T1000 (cell line): ENCODE measurements at regions not wholly inside any gene's neighbourhood (a gene's known extent, or its start where the extent isn't known, plus 50 kb on each side); places are given as distances from the start of the nearest gene placed in this dataset.
A peak's percentile ranks its signal among the peaks of the same experiment; 100 is the strongest.

Experiments used
- DNase-seq: peaks from one replicate; lab custom pipeline; 2025; ENCODE audit warnings: mixed read lengths; lab: John Stamatoyannopoulos, UW

- no peak for DNase-seq
Observed at GRCh38 chr2:24439971-24440340, 51.1 kb upstream of the NCOA1 start.

DNA sequence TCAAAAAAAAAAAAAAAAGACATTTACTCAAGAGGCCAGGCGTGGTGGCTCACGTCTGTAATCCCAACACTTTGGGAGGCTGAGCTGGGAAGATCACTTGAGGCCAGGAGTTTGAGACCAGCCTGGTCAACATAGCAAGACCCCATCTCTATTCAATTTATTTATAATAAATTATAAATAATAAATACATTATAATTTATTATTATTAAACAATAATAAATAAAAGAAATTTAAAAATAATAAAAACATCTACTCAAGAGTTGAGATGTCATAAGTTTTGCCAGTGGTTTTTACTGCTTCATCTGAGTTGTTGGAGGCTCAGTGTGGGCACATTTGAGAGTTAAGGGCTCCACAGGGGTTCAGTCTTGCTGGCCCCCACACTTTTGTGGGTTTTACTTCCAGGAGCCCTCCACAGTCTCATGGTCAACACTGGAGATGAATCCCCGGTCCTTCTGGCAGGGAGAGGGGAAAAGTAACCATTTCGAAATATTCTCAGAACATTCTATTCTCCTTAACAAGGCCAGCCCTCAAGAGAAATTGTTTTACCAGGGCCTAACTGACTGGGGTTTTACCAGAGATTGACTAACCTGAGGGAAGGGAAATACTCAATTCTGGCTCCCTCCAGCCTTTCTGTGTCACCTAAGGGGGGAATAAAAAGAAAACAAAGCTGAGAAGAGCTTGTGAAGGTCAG, 51.6 kb upstream of the NCOA1 start:
- DNase-seq: no peak

GRCh38 chr2:24438106-24438505, 52.9 kb upstream of the NCOA1 start:
- no peak for DNase-seq

- no peak for DNase-seq
Observed at GRCh38 chr2:24435391-24436316, 55.4 kb upstream of the NCOA1 start.

- DNase-seq: no peak
Observed at GRCh38 chr2:24434541-24434940, 56.5 kb upstream of the NCOA1 start.

DNA sequence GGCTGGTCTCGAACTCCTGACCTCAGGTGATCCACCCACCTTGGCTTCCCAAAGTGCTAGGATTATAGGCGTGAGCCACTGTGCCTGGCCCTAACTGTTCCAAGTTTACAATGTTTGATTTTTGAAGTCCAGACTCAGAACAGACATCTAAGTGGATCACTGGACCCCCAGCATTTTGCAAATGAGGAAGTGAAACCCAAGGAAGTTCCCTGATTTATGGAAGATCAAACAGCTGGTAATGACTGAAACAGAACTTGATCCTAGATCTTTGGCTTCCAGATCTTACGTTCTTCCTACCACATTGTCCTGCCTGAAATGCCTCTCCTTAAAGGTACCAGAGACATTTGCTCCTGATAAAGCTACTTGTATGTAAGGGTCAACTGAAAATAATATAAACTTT, 58.3 kb upstream of the NCOA1 start:
- DNase-seq: no peak

GRCh38 chr2:24432121-24432520, 58.9 kb upstream of the NCOA1 start:
- DNase-seq: no peak

GRCh38 chr2:24429197-24430074, 61.6 kb upstream of the NCOA1 start:
- DNase-seq: no peak

DNA sequence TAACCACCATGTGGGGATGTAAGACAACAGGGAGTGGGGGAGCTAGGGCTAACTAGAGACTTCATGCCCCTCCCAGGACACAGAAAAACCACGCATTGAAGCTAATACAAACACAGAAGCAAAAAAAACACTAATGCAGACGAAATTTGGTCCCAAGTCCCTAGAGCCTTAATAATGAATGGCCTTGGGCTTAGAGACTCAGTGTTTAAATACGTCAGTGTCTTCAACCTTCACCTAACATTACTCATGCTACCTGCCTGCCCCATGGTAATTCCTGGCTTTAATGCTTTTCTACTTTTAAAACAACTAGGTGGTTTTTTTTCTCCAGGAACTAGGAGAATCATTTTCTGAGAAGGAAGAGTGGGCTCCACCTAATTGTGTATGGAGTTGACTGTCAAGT, 64.1 kb upstream of the ITSN2 start:
- no peak for DNase-seq

- no peak for DNase-seq
Observed at GRCh38 chr2:24423095-24423494, 62.8 kb upstream of the ITSN2 start.

- DNase-seq: no peak
Observed at GRCh38 chr2:24421668-24422067, 61.3 kb upstream of the ITSN2 start.

GRCh38 chr2:24420373-24420772, 60.0 kb upstream of the ITSN2 start:
- no peak for DNase-seq

DNA sequence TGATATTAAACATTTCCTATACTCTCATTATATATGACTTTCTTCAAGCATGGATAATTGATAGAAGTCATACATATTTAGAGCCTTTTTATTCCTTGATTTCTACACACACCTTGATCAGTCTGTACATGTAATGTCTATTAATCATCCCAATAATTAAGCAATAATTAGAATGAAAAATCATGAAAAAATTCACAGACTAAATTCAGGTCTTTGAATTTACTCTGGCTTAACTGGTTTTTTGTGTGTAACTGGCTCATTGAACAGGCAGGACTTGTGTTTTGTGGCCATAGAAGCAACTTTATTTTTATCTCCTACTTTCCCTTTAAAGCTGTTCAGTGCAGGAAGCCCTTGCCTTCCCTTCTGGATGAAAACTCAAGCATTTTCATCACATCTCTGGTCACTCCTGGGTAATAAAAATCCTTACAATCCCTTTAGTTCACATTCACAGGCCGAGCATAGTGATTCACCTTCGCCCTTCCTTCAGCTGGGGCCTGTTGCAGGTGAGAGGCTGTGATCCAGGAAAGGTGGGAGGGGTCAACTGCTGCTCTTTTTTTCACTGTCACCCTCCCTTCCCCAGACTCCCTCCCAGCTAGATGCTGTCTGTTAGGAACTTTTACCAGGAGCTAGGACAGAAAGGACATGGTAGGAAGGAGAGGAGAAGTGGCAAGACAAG, 58.0 kb upstream of the ITSN2 start:
- no peak for DNase-seq

DNA sequence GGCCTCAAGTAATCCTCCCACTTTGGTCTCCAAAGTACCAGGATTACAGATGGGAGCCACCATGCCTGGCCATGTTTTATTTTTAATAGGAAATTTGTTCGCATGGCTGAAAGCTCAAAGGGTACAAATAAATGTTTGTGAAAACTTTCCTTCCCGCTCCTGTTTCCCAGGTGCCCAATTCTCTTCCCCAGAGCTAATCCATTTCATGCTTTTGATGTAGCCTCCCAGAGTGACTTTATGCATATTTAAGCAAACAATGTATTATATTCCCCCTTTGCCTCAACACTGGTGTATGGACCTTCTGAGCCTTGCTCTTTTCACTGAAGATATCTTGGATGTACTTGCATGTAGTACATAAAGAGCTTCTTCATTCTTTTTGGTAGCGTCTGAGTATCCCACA, 52.5 kb upstream of the ITSN2 start:
- no peak for DNase-seq

DNA sequence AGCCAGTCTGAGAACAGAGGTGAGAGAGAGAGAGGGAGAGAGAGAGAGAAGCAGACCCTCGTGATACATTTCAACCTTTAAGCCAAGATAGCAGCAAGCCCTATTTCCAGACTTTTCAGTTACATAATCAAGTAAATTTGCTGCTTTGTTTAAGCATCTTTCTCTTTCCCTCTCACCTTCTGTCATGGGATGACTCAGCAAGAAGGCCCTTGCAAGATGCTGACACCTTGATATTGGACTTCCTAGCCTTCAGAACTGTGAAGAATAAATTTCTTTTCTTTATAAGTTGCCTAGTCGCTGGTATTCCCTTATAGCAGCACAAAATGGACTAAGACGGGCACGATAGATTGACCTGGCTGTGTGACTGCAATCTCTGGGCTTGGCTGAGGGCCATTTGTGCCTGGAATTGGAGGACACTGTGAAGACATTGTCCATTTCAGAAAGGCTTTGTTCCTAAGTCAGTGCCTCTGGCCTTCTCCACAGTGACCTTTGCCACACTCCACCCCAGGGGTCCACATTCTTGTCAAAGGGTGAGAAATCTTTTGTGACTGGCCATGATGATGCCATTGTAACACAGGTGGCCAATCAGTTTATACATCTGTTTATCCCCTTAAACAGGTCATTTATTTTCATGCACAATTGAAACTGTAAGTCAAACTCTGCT, 51.3 kb upstream of the ITSN2 start:
- DNase-seq: no peak

GRCh38 chr2:24410976-24411375, 50.6 kb upstream of the ITSN2 start:
- no peak for DNase-seq

- DNase-seq: peak; percentile 18
Observed at GRCh38 chr2:24409700-24410556, 49.6 kb upstream of the ITSN2 start.
